Gastroesophageal sphincter (tissue), 4 donors: ENCODE measurements at regions not wholly inside any gene's neighbourhood (a gene's known extent, or its start where the extent isn't known, plus 50 kb on each side); places are given as distances from the start of the nearest gene placed in this dataset.

Experiments
- ATAC-seq: fragments of 150-250 bp; one replicate; pipeline ENCODE4 v1.9.1; 2016; ENCODE audit warnings: mild to moderate bottlenecking, moderate library complexity
- H3K27ac ChIP-seq, 4 donors: fragments of 200-600 bp; sonication (generic) in 3 of 4; 1 replicate in 3 of 4; 2 replicates in 1 of 4; pipeline ENCODE4 v1.5.1; 2016 to 2019
- H3K27me3 ChIP-seq: fragments of 200-600 bp; sonication (generic); one replicate; pipeline ENCODE4 v1.5.1; 2019
- H3K36me3 ChIP-seq, 2 donors: fragments of 200-600 bp; sonication (generic); one replicate each; pipeline ENCODE4 v1.5.1; 2019; ENCODE audit warnings: control low read depth in 1 of 2
- H3K4me1 ChIP-seq, 3 donors: fragments of 200-600 bp; sonication (generic); 1 replicate in 2 of 3; 2 replicates in 1 of 3; pipeline ENCODE4 v1.5.1; 2016 to 2019; ENCODE audit warnings: control low read depth in 2 of 3
- H3K4me3 ChIP-seq, 2 donors: fragments of 200-600 bp; sonication (generic); one replicate each; pipeline ENCODE4 v1.5.1; 2019; ENCODE audit warnings: mild to moderate bottlenecking in 1 of 2, moderate library complexity in 1 of 2
- H3K9me3 ChIP-seq, 3 donors: fragments of 200-600 bp; sonication (generic); one replicate each; pipeline ENCODE4 v1.5.1; 2017 to 2019; ENCODE audit warnings: control low read depth in 2 of 3
- EP300 ChIP-seq: sonication (generic); formaldehyde crosslinking; IDR thresholded peaks from one replicate; pipeline ENCODE4 v1.6.1; 2017; ENCODE audit warnings: antibody characterized with exemption, mild to moderate bottlenecking
- POLR2A ChIP-seq, 2 donors: fragments of 450-650 bp; IDR thresholded peaks; one replicate each; pipeline ENCODE4 v1.6.1; 2017; ENCODE audit warnings: antibody characterized with exemption in 2 of 2, mild to moderate bottlenecking in 2 of 2, moderate library complexity in 1 of 2
- POLR2AphosphoS5 ChIP-seq: sonication (generic); formaldehyde crosslinking; IDR thresholded peaks from one replicate; pipeline ENCODE4 v1.6.1; 2017; ENCODE audit warnings: antibody characterized with exemption
- WGBS, 2 donors: methylation state at CpG; one replicate each; pipeline ENCODE4 v1.1.5; 2018; ENCODE audit warnings: low coverage in 1 of 2; 5-methylcytosine and 5-hydroxymethylcytosine counted together
- TF ChIP-seq, protein P1 (sequence below), 4 experiments: fragments of 200-600 bp in 2 of 4; fragments of 450-650 bp in 2 of 4; sonication (generic) in 1 of 4; IDR thresholded peaks; one replicate each; pipeline ENCODE4 v1.5.1; 2017 to 2019; ENCODE audit warnings: antibody characterized with exemption in 4 of 4, mild to moderate bottlenecking in 2 of 4, moderate library complexity in 2 of 4

DNA sequence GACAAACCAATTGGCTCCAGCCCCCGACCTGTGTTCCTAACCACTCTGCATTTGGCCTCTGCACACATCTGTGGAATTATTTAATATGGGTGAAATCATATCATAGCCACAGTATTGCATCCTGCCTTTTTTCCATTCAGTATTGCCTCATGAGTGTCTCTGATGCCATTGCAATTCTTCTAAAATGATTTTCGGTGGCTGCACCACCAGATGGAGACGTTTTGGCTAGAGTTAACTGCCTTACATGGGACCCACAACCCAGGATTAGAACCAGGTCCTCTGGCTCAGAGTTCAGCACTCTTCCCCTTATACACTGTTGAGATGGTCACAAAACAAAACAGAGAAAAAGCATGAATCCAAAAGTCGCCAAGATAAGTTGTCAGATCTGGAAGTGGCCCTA is 180.8 kb downstream of the EMX2 start:
- H3K9me3 ChIP-seq, result no peaks in the 10 kb centered on the region
- no peaks in the 10 kb centered on the region for H3K36me3 ChIP-seq
- no peak overlapping the region for H3K4me3 ChIP-seq
- no peak overlapping the region for H3K27ac ChIP-seq
- H3K27me3 ChIP-seq, result peaks cover 53% of the 10 kb centered on the region
- no peaks in the 10 kb centered on the region for H3K4me1 ChIP-seq
- ATAC-seq, result no peak
- TF ChIP-seq, protein P1, sequence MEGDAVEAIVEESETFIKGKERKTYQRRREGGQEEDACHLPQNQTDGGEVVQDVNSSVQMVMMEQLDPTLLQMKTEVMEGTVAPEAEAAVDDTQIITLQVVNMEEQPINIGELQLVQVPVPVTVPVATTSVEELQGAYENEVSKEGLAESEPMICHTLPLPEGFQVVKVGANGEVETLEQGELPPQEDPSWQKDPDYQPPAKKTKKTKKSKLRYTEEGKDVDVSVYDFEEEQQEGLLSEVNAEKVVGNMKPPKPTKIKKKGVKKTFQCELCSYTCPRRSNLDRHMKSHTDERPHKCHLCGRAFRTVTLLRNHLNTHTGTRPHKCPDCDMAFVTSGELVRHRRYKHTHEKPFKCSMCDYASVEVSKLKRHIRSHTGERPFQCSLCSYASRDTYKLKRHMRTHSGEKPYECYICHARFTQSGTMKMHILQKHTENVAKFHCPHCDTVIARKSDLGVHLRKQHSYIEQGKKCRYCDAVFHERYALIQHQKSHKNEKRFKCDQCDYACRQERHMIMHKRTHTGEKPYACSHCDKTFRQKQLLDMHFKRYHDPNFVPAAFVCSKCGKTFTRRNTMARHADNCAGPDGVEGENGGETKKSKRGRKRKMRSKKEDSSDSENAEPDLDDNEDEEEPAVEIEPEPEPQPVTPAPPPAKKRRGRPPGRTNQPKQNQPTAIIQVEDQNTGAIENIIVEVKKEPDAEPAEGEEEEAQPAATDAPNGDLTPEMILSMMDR (IDR thresholded peaks at IDR 0.05), result no peak
- TF ChIP-seq POLR2AphosphoS5 (no peak), EP300 (no peak), POLR2A (IDR thresholded peaks at IDR 0.05) (no peak)
- 60 to 69% methylated on average over 3 to 4 of the region's 4 CpGs for WGBS, 2 donors

DNA sequence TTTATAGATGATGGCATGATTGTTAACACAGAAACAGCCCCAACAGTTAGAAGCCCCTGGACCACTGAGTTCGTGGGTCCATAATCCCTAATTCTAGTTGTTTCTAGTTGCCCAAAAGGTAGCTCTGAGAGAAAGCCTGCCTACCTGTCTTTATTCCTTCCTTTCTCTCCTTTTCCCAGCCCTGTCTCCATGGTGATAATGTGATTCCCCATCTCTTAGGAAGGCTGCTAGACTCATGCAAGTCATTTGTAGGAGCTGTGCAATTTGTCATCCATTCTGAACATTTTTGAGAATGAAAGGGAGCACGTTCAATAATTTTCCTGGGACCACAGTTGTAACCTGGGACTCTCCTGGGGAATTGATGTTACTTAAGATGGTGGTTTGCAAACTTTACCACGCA is 183.4 kb downstream of the EMX2 start:
- 78 to 81% methylated on average over 2 to 3 of the region's 3 CpGs for WGBS, 2 donors

DNA sequence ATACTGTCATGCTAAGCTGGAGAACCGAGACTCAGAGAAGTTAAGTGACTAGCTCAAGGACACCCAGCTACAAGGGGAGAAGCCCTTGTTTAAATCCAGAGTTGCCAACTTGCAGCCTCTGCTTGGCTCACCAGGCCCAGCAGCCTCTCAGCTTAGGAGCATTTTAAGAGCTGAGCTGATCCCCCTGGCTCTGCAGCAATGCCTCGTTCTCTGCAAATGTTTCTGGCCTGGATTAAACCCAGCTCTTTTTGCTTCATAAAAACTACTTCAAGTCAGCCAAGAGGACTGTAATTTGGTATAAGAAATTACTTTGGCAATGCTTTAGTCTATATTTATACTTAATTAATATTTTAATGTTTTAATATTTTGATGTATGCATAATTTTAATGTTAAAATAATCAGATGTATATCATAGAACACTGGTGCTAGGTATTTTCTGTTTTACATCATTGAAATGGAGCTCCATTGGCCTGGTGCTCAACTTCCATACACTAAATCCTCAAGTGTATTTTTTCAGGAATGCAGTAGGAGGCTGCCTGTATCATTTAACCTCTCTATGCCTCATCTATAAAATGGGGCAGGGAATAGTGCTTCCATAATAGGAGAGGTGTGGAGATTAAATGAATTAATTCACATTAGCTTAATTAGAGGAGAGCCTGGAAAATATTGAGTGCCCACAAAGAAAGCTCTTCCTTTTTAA is 184.2 kb downstream of the EMX2 start:
- Histone ChIP-seq H3K36me3 (no peaks in the 10 kb centered on the region), H3K9me3 (no peaks in the 10 kb centered on the region), H3K4me3 (no peak overlapping the region), H3K4me1 (no peaks in the 10 kb centered on the region), H3K27ac (no peak overlapping the region), H3K27me3 (peaks cover 57% of the 10 kb centered on the region)
- no peak for TF ChIP-seq POLR2A (IDR thresholded peaks at IDR 0.05)
- TF ChIP-seq EP300, result no peak
- no peak for TF ChIP-seq POLR2AphosphoS5
- TF ChIP-seq, protein P1 (IDR thresholded peaks at IDR 0.05), result no peak
- WGBS, 2 donors, result 40 to 48% methylated on average over 2 of the region's 2 CpGs
- ATAC-seq, result no peak

More for the DNA sequence above, 183.4 kb downstream of the EMX2 start:
- peaks cover 57% of the 10 kb centered on the region for H3K27me3 ChIP-seq
- no peaks in the 10 kb centered on the region for H3K4me1 ChIP-seq
- no peak overlapping the region for H3K4me3 ChIP-seq
- H3K9me3 ChIP-seq, result no peaks in the 10 kb centered on the region
- TF ChIP-seq POLR2A (IDR thresholded peaks at IDR 0.05), result no peak
- TF ChIP-seq POLR2AphosphoS5, result no peak
- no peak for TF ChIP-seq EP300
- TF ChIP-seq, protein P1 (IDR thresholded peaks at IDR 0.05), result no peak
- no peak overlapping the region for H3K27ac ChIP-seq
- ATAC-seq, result no peak
- H3K36me3 ChIP-seq, result no peaks in the 10 kb centered on the region

DNA sequence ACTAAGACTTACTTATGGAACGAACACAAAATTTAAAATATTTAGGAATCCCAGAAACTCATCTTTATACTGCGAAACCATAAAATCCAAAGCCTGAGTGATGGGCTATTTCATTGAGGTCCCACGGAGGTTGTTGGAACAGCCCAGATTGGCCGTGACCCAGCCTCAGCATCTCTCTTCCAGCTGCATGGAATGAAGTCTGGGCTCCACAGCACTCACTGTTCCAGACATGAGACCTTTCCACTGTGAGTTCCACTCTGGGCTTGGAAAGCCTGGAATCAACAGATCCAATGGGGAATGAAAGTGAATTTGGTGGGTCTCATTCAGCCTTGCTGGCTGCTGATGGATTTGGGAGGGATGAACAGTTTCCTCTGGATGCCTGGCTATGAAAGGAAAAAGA is 184.9 kb downstream of the EMX2 start:
- TF ChIP-seq POLR2A (IDR thresholded peaks at IDR 0.05) (no peak), EP300 (no peak), POLR2AphosphoS5 (no peak)
- TF ChIP-seq, protein P1 (IDR thresholded peaks at IDR 0.05), result no peak
- Histone ChIP-seq H3K4me3 (no peak overlapping the region), H3K9me3 (no peaks in the 10 kb centered on the region), H3K36me3 (no peaks in the 10 kb centered on the region), H3K27ac (no peak overlapping the region), H3K4me1 (no peaks in the 10 kb centered on the region), H3K27me3 (peaks cover 56% of the 10 kb centered on the region)
- no peak for ATAC-seq
- WGBS, 2 donors, result 67 to 83% methylated on average over 1 to 4 of the region's 4 CpGs

DNA sequence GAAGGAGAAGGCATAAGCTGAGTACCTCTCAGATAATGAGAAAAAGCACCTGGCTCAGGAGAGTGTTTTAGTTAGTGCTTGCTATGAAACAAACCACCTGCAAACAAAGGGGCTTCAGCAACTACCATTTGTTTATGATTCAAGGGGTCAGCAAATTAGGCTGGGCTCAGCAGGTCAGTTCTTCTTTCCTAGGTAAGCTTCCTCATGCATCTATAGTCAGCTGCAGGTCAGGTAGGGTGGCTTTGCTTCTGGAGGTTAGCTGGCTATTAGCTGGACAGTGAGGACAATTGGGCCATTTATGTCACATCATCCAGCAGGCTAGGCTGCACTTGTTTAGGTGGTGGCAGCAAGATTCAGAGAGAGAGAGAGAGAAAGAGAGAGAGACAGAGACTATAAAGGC is 185.5 kb downstream of the EMX2 start:
- peaks cover 56% of the 10 kb centered on the region for H3K27me3 ChIP-seq
- H3K9me3 ChIP-seq, result no peaks in the 10 kb centered on the region
- H3K4me1 ChIP-seq, result no peaks in the 10 kb centered on the region
- H3K36me3 ChIP-seq, result no peaks in the 10 kb centered on the region
- H3K27ac ChIP-seq, result no peak overlapping the region
- ATAC-seq, result no peak
- TF ChIP-seq, protein P1 (IDR thresholded peaks at IDR 0.05), result no peak
- TF ChIP-seq POLR2A (IDR thresholded peaks at IDR 0.05) (no peak), EP300 (no peak), POLR2AphosphoS5 (no peak)
- no peak overlapping the region for H3K4me3 ChIP-seq
